ENCODE measurements at regions not wholly inside any gene's neighbourhood (a gene's known extent, or its start where the extent isn't known, plus 50 kb on each side); places are given as distances from the start of the nearest gene placed in this dataset.

GRCh38 chr19:33933931-33934330 lies 137.3 kb downstream of the KCTD15 start:
- TF ChIP-seq REST (IDR thresholded peaks at IDR 0.05; ENCODE audit: insufficient read depth in 1 of 2, low read depth in 2 of 2, low read length in 2 of 2) (no peak), POLR2AphosphoS5 (IDR thresholded peaks at IDR 0.05; ENCODE audit: low read depth, low read length) (no peak), TAF1 (IDR thresholded peaks at IDR 0.05; ENCODE audit: borderline replicate concordance, insufficient read depth, low read length) (no peak), SIN3A (IDR thresholded peaks at IDR 0.05; ENCODE audit: borderline replicate concordance, insufficient read depth, low read length) (no peak), FOXP2 (optimal IDR thresholded peaks at IDR 0.05; ENCODE audit: borderline replicate concordance, extremely low read depth, extremely low read length, insufficient read depth) (no peak)

- TF ChIP-seq TAF1 (IDR thresholded peaks at IDR 0.05; ENCODE audit: borderline replicate concordance, insufficient read depth, low read length) (no peak), REST (IDR thresholded peaks at IDR 0.05; ENCODE audit: insufficient read depth in 1 of 2, low read depth in 2 of 2, low read length in 2 of 2) (no peak), SIN3A (IDR thresholded peaks at IDR 0.05; ENCODE audit: borderline replicate concordance, insufficient read depth, low read length) (no peak), FOXP2 (optimal IDR thresholded peaks at IDR 0.05; ENCODE audit: borderline replicate concordance, extremely low read depth, extremely low read length, insufficient read depth) (no peak), POLR2AphosphoS5 (IDR thresholded peaks at IDR 0.05; ENCODE audit: low read depth, low read length) (no peak)
Observed at GRCh38 chr19:33938821-33939220, 142.2 kb downstream of the KCTD15 start.

- TF ChIP-seq FOXP2 (optimal IDR thresholded peaks at IDR 0.05; ENCODE audit: borderline replicate concordance, extremely low read depth, extremely low read length, insufficient read depth) (no peak), TAF1 (IDR thresholded peaks at IDR 0.05; ENCODE audit: borderline replicate concordance, insufficient read depth, low read length) (no peak), SIN3A (IDR thresholded peaks at IDR 0.05; ENCODE audit: borderline replicate concordance, insufficient read depth, low read length) (no peak), POLR2AphosphoS5 (IDR thresholded peaks at IDR 0.05; ENCODE audit: low read depth, low read length) (no peak), REST (IDR thresholded peaks at IDR 0.05; ENCODE audit: insufficient read depth in 1 of 2, low read depth in 2 of 2, low read length in 2 of 2) (no peak)
Observed at GRCh38 chr19:33941133-33941532, 144.5 kb downstream of the KCTD15 start.

- TF ChIP-seq FOXP2 (optimal IDR thresholded peaks at IDR 0.05; ENCODE audit: borderline replicate concordance, extremely low read depth, extremely low read length, insufficient read depth): no peak
Observed at GRCh38 chr19:33946535-33947264, 150.0 kb downstream of the KCTD15 start.

DNA sequence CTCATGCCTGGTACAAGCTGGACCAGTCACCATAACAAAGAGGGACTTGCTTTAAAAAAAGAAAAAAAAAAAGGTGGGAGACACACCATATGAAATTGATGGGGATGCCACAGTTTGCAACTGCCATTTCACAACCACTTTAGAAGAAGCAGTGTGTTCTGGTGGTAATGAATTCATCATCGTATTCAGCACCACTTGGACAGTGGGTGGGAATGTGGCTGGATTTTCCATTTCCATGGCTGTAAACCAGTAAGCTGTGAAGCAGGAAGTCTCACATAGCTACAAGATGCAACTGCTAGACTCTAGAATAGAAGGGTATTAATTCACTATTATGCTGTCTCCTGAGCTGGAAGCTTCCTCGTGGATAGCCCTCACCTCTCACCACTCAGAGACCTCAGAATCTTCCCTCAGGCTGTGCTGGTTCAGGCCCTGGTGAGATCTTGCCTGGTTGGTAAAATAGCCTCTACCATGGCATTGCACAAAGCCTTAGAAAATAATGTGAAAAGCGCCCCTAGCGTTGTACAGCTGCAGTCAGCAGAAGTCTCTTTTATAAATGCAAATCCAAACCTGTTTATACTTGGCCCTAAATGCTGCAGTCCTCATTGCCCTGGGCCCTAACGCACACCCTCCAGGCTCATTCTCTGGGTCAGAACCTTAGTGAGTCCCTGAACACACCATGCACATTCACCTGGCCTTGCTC lies 150.7 kb downstream of the KCTD15 start:
- no peak for TF ChIP-seq POLR2AphosphoS5 (IDR thresholded peaks at IDR 0.05; ENCODE audit: low read depth, low read length)
- TF ChIP-seq SIN3A (IDR thresholded peaks at IDR 0.05; ENCODE audit: borderline replicate concordance, insufficient read depth, low read length): no peak
- TF ChIP-seq REST (IDR thresholded peaks at IDR 0.05; ENCODE audit: insufficient read depth in 1 of 2, low read depth in 2 of 2, low read length in 2 of 2): no peak
- no peak for TF ChIP-seq FOXP2 (optimal IDR thresholded peaks at IDR 0.05; ENCODE audit: borderline replicate concordance, extremely low read depth, extremely low read length, insufficient read depth)
- no peak for TF ChIP-seq TAF1 (IDR thresholded peaks at IDR 0.05; ENCODE audit: borderline replicate concordance, insufficient read depth, low read length)
